GM18499 (cell line): ENCODE measurements at regions not wholly inside any gene's neighbourhood (a gene's known extent, or its start where the extent isn't known, plus 50 kb on each side); places are given as distances from the start of the nearest gene placed in this dataset.
"Not testable (repeated sequence)": the region's sequence is repeated elsewhere in the genome, so short reads cannot be mapped to it uniquely, and the experiment has no call there.

Experiments used
- ATAC-seq: cut with Tn5 transposase; IDR thresholded peaks from one replicate; pipeline ENCODE4 v1.9.1; 2021; ENCODE audit warnings: moderate number of reproducible peaks; ENCODE audit not compliant: insufficient read depth, unreplicated experiment

DNA sequence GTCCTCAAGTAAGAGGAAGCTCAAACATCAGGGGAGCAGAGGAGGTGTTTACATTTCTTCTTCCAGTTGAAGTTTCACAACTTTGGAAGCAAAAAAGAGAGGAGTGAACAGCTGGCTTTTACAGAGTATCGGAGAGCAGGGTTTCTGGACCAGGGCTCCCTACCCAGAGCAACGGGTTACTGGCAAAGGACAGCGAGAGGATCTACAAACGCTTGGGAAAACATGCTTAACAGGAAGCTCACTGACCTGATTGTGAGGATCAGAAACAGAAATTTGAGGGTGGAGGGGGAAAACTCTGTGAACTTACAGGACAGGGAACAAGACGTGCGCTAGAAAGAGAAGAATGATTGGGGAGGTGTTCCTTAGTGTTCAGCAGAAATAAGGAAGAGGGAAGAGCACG, 85.7 kb upstream of the TAB2 start:
- ATAC-seq: no peak

GRCh38 chr6:149233056-149233715, 84.3 kb upstream of the TAB2 start:
- ATAC-seq: no peak

GRCh38 chr6:149234051-149234962, 83.2 kb upstream of the TAB2 start:
- ATAC-seq: no peak

DNA sequence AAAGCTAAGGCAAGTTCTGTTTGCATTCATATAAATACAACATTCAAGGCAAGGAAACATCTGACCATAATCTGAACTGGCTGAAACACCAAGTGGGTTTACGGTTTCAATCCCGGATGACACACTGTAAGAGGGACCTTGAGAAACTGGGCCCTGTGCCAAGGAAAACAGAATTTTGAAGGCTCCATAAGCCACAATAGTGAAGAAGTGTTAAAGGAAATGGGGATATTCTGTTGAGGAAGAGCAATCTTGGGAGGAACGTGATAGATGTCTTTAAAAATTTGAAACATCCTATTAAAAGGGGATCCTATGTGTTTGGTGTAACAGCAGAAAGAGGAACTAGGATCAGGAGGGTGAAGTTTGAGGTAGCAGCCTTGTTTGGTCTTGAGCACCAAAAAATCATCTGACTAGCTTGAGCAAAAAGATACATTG, 82.4 kb upstream of the TAB2 start:
- peak; percentile 77 for ATAC-seq

DNA sequence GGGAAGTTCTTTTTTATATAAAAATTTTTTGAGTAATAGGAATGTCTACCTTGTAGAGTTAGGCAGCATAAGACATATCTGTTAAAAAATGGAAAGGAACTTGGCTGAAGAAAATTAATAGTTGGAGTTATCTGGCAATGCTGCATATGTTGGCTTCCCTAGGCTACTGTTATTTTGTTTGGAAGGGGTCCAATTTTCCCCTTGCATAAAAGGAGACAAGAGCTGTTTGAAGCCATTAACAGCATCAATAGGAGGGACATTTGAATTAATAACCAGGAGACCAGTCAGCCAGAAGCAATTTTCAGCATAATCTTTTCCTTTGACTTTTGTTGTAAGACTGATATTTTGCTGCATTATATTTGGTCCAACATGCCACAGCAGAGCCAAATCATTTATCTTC, 80.9 kb upstream of the TAB2 start:
- no peak for ATAC-seq

DNA sequence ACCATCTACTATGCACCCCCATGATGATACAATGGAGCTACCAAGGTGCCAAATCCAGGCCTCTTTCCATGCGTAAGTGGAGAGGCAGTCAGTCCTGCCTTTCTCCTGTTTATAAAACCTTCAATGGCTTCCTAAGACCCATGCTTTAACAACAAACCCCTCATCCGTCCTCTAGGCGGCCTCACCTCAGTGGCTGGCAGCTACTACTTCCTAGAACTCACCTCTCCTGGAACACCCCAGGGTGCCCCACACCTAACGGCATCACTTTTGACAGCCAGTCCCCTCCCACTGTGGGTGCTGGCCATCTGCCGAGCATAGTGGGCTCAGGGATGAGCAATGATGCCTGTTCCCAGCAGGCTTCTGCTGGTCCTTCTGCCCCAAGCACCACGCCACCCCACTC, 80.0 kb upstream of the TAB2 start:
- ATAC-seq: no peak

DNA sequence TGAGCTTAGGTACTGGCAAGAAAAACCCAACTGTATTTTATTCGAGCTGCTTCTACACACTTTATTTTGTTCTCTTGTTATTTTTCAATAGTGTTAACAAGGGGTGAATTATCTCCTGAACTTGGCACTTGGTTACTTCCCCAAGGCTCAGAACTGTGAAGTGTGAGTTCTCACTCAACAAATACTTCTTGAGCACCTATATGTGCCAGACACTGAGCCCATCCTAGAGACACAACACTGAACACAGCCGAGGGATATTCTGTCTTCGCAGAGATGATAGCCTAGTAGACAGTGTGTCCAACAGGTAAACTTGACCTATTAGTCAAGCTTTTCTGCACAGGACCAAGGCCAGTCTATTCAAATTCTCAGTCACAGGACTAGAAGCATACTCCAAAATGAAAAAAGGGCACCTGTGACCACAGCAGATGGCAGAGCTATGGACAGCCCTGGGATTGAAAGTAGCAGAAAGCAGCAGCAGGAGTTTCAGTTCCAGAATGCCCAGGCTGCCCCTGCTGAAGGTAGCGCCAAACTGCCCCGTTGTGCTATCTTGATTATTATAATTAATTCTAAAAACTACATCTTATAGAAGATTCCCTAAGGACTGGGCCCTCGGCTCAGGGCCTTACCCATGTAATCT, 77.8 kb upstream of the TAB2 start:
- ATAC-seq: no peak

- no peak for ATAC-seq
Measured at GRCh38 chr6:149242883-149243282, 74.6 kb upstream of the TAB2 start.

GRCh38 chr6:149244105-149244504, 73.4 kb upstream of the TAB2 start:
- no peak for ATAC-seq

GRCh38 chr6:149246691-149247384, 70.7 kb upstream of the TAB2 start:
- peak; percentile 70 for ATAC-seq

DNA sequence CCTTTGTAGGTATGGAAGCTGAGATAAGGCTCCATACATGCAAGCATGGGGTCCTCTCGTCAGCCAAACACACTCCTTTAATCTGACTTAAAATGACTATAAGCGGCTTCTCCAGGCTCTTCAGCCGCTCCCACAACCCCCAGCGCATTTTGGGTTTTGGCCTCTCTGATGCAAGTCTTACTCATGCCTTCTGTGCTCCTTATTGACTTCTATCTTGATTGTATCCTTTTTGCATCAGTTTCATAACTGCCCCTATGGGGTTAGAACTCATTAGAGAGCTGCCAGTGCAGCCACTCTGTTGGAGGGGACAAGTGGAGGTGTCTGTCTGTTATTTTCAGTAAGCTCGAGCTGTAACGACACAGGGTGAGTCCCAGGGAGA, 70.1 kb upstream of the TAB2 start:
- ATAC-seq: no peak

GRCh38 chr6:149248263-149248662, 69.2 kb upstream of the TAB2 start:
- ATAC-seq: not testable (repeated sequence)

DNA sequence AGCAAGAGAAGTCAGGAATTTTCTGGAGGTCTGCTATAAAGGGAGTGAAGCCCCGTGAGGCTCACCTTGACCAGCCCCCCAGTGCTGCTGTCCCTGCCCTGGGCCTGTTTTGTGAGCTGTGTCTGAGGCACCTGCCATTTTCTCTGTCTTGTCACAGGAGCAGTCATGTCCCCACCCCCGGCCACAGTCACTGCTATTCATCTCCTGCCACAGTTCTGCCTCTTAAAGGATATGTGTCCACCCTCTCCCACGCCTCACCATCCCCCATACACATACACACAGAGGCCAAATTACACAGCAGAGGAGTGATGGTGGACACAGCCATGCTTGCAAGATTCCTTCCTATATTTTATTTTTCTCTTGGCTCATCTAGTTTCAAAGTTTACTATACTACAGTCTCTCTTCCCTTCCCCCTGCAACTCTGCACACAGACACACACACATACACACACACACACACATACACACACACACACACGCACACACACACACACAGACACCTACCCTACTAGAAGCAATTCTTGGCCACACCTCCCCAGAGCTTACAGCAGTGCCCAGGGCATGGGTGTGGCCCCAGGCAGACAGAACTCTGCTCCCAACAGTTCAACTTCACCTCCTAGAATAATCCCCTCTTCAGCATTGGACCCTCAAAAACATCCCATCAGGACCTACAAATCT, 68.7 kb upstream of the TAB2 start:
- ATAC-seq: no peak

GRCh38 chr6:149249370-149250357, 67.8 kb upstream of the TAB2 start:
- ATAC-seq: no peak

DNA sequence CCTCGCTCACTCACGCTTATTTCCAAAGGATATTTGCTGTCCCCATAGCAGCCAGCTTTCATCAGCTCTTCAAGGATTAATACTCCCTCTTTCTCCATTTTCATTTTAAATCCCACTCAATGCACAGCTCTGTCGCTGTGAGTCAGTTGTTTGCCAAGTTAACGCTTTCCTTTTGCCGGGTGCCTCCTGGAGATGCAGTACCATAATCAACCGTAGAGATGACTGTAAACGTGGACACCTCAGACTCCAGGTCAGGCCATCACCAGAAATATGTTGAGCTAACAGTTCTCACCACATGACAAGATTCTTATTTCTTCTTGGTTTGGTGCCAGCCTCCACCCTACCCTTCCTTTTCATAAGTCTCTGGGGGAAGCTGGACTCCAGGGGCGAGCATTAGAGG, 66.6 kb upstream of the TAB2 start:
- no peak for ATAC-seq

DNA sequence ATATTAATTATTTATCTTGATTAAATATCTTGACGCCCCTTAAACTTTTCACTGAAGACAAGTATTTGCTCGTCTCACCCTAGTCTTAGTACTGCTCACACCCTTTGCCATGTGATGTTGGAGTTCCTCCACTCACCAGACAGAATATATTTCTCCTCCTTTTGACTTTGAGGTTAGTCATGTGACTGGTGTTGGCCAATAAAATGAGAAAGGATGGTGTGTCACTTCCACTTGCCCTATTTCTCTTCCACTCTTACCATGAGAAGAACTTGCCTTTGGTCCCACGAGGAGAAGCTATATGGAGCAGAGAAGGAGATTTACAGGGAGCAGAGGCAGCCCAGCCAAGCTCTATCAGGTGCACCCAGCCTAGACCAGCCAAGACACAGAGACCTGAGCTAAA, 64.9 kb upstream of the TAB2 start:
- ATAC-seq: no peak

DNA sequence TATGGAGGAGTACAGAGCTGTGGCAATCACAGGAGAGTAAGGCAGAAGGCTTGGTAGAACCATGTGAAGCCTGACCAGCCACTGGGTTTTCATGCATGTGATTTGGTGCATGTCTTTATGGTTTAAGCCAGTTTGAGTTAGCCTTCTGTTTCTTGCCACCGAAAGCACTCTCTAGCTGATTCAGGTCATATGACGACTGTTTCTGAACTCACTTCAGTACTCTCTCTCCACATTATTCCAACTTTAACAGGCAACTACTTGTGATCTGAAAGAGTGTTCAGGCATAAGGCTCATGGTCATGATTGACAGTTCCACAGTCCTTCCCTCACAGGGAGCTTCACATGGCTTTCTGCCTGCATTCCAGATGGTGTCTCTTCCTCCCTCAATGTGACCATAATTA, 63.3 kb upstream of the TAB2 start:
- ATAC-seq: no peak

DNA sequence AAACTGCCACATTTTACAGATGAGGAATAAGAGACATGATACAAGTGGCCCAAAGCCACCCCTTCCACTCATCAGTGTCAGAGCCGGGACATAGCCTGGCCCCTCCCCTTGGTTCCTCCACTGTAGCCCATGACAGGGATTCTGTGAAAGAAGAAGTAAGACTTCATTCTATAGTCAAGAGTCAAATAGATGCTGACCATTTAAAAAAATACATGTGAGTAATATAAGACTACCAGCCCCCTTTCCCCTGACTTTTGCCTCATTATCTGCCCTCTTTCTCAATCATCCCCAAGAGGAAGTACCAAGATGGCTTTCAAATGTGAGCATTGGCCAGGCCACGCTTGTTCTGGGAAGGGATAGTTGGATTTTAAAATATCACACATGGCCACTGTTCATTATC, 57.8 kb upstream of the TAB2 start:
- no peak for ATAC-seq
